Activated T-cell treated with anti-CD3 and anti-CD28 coated beads, Interleukin-2, amount 50 U/mL, for 4 hours (primary cell): ENCODE measurements at regions not wholly inside any gene's neighbourhood (a gene's known extent, or its start where the extent isn't known, plus 50 kb on each side); places are given as distances from the start of the nearest gene placed in this dataset.

Source experiments
- ATAC-seq, 2 donors: fragments of 200-7000 bp; cut with Tn5 transposase; one replicate each; pipeline ENCODE4 v1.10.0; 2021
- DNase-seq: peaks from one replicate; pipeline ENCODE4 v3.0.0-alpha.2; 2020
- H3K27me3 Mint-ChIP-seq: one replicate; pipeline ENCODE4 v1.8.0; 2021; ENCODE audit warnings: low read depth, mixed read lengths
- H3K36me3 Mint-ChIP-seq: one replicate; pipeline ENCODE4 v1.8.0; 2022; ENCODE audit warnings: mixed read lengths; ENCODE audit not compliant: insufficient read depth
- H3K4me1 Mint-ChIP-seq: one replicate; pipeline ENCODE4 v1.8.0; 2021; ENCODE audit warnings: low read depth, mixed read lengths
- H3K4me3 Mint-ChIP-seq: one replicate; pipeline ENCODE4 v1.8.0; 2021; ENCODE audit warnings: mild to moderate bottlenecking, moderate library complexity, mixed read lengths
- H3K9me3 Mint-ChIP-seq: one replicate; pipeline ENCODE4 v1.8.0; 2021; ENCODE audit warnings: mixed read lengths

- Mint-ChIP-seq H3K4me1 (no peaks in the 10 kb centered on the region), H3K36me3 (no peaks in the 10 kb centered on the region)
- no peak for ATAC-seq
Observed at GRCh38 chr14:71187633-71188356, 280.5 kb downstream of the PCNX1 start.

GRCh38 chr14:71190770-71191374 is 283.6 kb downstream of the PCNX1 start:
- no peak for DNase-seq
- no peak for ATAC-seq
- Mint-ChIP-seq H3K36me3 (no peaks in the 10 kb centered on the region), H3K27me3 (peaks cover 6% of the 10 kb centered on the region), H3K4me3 (no peak overlapping the region), H3K4me1 (no peaks in the 10 kb centered on the region), H3K9me3 (peaks cover 3% of the 10 kb centered on the region)

More at GRCh38 chr14:71187633-71188356, 280.5 kb downstream of the PCNX1 start:
- H3K27me3 Mint-ChIP-seq: peaks cover 6% of the 10 kb centered on the region
- no peak overlapping the region for H3K4me3 Mint-ChIP-seq
- peaks cover 3% of the 10 kb centered on the region for H3K9me3 Mint-ChIP-seq
- DNase-seq: no peak

- no peak for ATAC-seq
- Mint-ChIP-seq H3K27me3 (peaks cover 4% of the 10 kb centered on the region), H3K9me3 (no peaks in the 10 kb centered on the region), H3K36me3 (no peaks in the 10 kb centered on the region), H3K4me1 (no peaks in the 10 kb centered on the region), H3K4me3 (no peak overlapping the region)
- DNase-seq: no peak
Observed at GRCh38 chr14:71193663-71194062, 286.4 kb downstream of the PCNX1 start.

GRCh38 chr14:71194251-71194650 is 287.0 kb downstream of the PCNX1 start:
- Mint-ChIP-seq H3K4me3 (no peak overlapping the region), H3K9me3 (no peaks in the 10 kb centered on the region)

GRCh38 chr14:71196921-71197320 is 289.7 kb downstream of the PCNX1 start:
- H3K4me1 Mint-ChIP-seq: no peaks in the 10 kb centered on the region
- H3K9me3 Mint-ChIP-seq: no peaks in the 10 kb centered on the region
- DNase-seq: no peak
- no peak for ATAC-seq
- H3K36me3 Mint-ChIP-seq: no peaks in the 10 kb centered on the region
- H3K4me3 Mint-ChIP-seq: no peak overlapping the region
- H3K27me3 Mint-ChIP-seq: peaks cover 2% of the 10 kb centered on the region

More at GRCh38 chr14:71194251-71194650, 287.0 kb downstream of the PCNX1 start:
- H3K4me1 Mint-ChIP-seq: no peaks in the 10 kb centered on the region
- no peaks in the 10 kb centered on the region for H3K36me3 Mint-ChIP-seq
- peaks cover 4% of the 10 kb centered on the region for H3K27me3 Mint-ChIP-seq
- ATAC-seq (no peak), DNase-seq (no peak)

- ATAC-seq (no peak), DNase-seq (no peak)
- H3K4me1 Mint-ChIP-seq: no peaks in the 10 kb centered on the region
- H3K4me3 Mint-ChIP-seq: no peak overlapping the region
- no peaks in the 10 kb centered on the region for H3K36me3 Mint-ChIP-seq
- no peaks in the 10 kb centered on the region for H3K27me3 Mint-ChIP-seq
- H3K9me3 Mint-ChIP-seq: no peaks in the 10 kb centered on the region
Observed at GRCh38 chr14:71198687-71199086, 291.4 kb downstream of the PCNX1 start.

- H3K9me3 Mint-ChIP-seq: no peaks in the 10 kb centered on the region
- H3K4me3 Mint-ChIP-seq: no peak overlapping the region
- no peak for ATAC-seq
- DNase-seq: no peak
- H3K27me3 Mint-ChIP-seq: no peaks in the 10 kb centered on the region
- H3K4me1 Mint-ChIP-seq: no peaks in the 10 kb centered on the region
- no peaks in the 10 kb centered on the region for H3K36me3 Mint-ChIP-seq
Observed at GRCh38 chr14:71201840-71202239, 294.6 kb downstream of the PCNX1 start.

- no peak for ATAC-seq
- no peaks in the 10 kb centered on the region for H3K36me3 Mint-ChIP-seq
- no peak for DNase-seq
- H3K4me1 Mint-ChIP-seq: no peaks in the 10 kb centered on the region
- H3K27me3 Mint-ChIP-seq: no peaks in the 10 kb centered on the region
- no peak overlapping the region for H3K4me3 Mint-ChIP-seq
- no peaks in the 10 kb centered on the region for H3K9me3 Mint-ChIP-seq
Observed at GRCh38 chr14:71202881-71203280, 295.6 kb downstream of the PCNX1 start.

GRCh38 chr14:71203306-71203705 is 296.0 kb downstream of the PCNX1 start:
- no peaks in the 10 kb centered on the region for H3K4me1 Mint-ChIP-seq
- no peaks in the 10 kb centered on the region for H3K36me3 Mint-ChIP-seq
- no peaks in the 10 kb centered on the region for H3K27me3 Mint-ChIP-seq
- no peaks in the 10 kb centered on the region for H3K9me3 Mint-ChIP-seq
- DNase-seq: no peak
- H3K4me3 Mint-ChIP-seq: no peak overlapping the region
- ATAC-seq: no peak

- Mint-ChIP-seq H3K27me3 (no peaks in the 10 kb centered on the region), H3K4me3 (no peak overlapping the region), H3K9me3 (no peaks in the 10 kb centered on the region), H3K4me1 (no peaks in the 10 kb centered on the region), H3K36me3 (no peaks in the 10 kb centered on the region)
- DNase-seq (no peak), ATAC-seq (no peak)
Observed at GRCh38 chr14:71204231-71204630, 297.0 kb downstream of the PCNX1 start.

- no peaks in the 10 kb centered on the region for H3K36me3 Mint-ChIP-seq
- H3K4me1 Mint-ChIP-seq: no peaks in the 10 kb centered on the region
- no peak for ATAC-seq
- no peak overlapping the region for H3K4me3 Mint-ChIP-seq
- H3K27me3 Mint-ChIP-seq: no peaks in the 10 kb centered on the region
- DNase-seq: no peak
- no peaks in the 10 kb centered on the region for H3K9me3 Mint-ChIP-seq
Observed at GRCh38 chr14:71204768-71205167, 297.5 kb downstream of the PCNX1 start.

GRCh38 chr14:71206123-71206522 is 298.9 kb downstream of the PCNX1 start:
- H3K9me3 Mint-ChIP-seq: no peaks in the 10 kb centered on the region
- H3K4me3 Mint-ChIP-seq: no peak overlapping the region
- H3K27me3 Mint-ChIP-seq: no peaks in the 10 kb centered on the region
- no peaks in the 10 kb centered on the region for H3K36me3 Mint-ChIP-seq
- DNase-seq (no peak), ATAC-seq (peak in 1 of 2 donors; percentile 59)
- H3K4me1 Mint-ChIP-seq: no peaks in the 10 kb centered on the region

- Mint-ChIP-seq H3K27me3 (no peaks in the 10 kb centered on the region), H3K4me3 (no peak overlapping the region), H3K4me1 (no peaks in the 10 kb centered on the region), H3K9me3 (no peaks in the 10 kb centered on the region), H3K36me3 (no peaks in the 10 kb centered on the region)
- DNase-seq (no peak), ATAC-seq (no peak)
Observed at GRCh38 chr14:71206766-71207371, 299.6 kb downstream of the PCNX1 start.

GRCh38 chr14:71208702-71209357 is 301.6 kb downstream of the PCNX1 start:
- ATAC-seq (no peak), DNase-seq (no peak)
- H3K4me1 Mint-ChIP-seq: no peaks in the 10 kb centered on the region
- H3K27me3 Mint-ChIP-seq: no peaks in the 10 kb centered on the region
- no peaks in the 10 kb centered on the region for H3K9me3 Mint-ChIP-seq
- no peaks in the 10 kb centered on the region for H3K36me3 Mint-ChIP-seq
- H3K4me3 Mint-ChIP-seq: no peak overlapping the region
